ENCODE measurements at regions not wholly inside any gene's neighbourhood (a gene's known extent, or its start where the extent isn't known, plus 50 kb on each side); places are given as distances from the start of the nearest gene placed in this dataset.
A peak's percentile ranks its signal among the peaks of the same experiment; 100 is the strongest.

- DNase-seq (ENCODE audit: low spot score), result no peak
Observed at GRCh38 chr3:177946936-177947335, 589.3 kb upstream of the KCNMB2 start.

GRCh38 chr3:177947901-177948300 lies 588.3 kb upstream of the KCNMB2 start:
- no peak for DNase-seq (ENCODE audit: low spot score)

- DNase-seq (ENCODE audit: low spot score), result no peak
Observed at GRCh38 chr3:177948716-177949425, 587.4 kb upstream of the KCNMB2 start.

GRCh38 chr3:177959188-177959587 lies 577.0 kb upstream of the KCNMB2 start:
- DNase-seq (ENCODE audit: low spot score), result no peak

DNA sequence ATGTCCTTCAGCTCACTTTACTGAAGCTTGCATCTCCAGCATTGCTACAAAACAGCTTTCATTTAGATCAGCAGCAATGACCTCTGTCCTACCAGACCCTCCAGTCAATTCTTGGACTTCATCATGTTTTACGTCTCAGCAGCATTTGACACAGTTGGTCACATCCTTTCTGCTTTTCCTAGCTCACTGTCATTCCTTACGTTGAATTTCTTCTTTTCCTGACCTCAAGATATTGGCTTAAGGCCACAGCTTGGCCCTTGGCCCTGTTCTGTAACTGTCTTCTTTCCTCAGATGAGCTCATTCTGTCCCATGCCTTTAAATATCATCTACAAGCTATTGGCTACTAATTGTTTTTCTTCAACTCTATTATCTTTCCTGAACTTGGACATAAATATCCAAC lies 576.2 kb upstream of the KCNMB2 start:
- DNase-seq (ENCODE audit: low spot score), result no peak

DNA sequence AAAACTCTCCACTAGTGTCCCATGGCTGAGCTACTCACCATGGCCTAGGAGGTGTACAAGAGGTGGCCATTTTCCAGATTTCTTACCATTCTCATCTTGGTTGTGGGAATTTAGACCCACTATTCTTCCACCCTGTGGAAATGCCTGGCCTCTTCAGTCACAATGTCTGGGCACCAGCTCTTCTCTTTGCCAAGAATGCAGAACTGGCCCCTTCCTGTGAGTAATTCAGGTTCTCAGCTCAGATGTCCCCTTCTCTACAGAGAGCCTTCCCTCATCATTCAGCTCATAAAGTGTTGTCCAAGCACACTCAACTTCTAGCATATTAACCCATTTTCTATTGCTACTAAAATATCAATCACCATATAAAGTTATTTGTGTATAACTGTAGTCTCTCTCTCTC lies 575.5 kb upstream of the KCNMB2 start:
- DNase-seq (ENCODE audit: low spot score), result no peak

DNA sequence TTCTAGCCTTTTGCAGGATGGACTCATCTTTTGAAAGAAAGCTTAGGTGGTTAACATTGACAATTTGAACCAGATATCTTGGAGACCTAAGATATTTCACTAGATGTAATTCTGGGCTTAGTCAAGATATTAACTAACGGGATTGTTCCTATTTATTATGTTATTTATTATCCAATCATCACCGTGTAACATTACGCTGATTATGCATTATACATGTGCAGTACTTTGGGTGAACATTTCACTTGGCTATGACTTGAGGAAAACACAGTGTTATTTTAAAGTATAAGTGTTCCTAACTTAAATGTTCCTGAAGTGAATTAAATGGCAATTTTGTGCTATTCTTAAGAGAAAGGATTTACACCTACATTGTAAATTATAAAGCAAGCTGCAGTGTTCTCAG lies 574.5 kb upstream of the KCNMB2 start:
- no peak for DNase-seq (ENCODE audit: low spot score)

DNA sequence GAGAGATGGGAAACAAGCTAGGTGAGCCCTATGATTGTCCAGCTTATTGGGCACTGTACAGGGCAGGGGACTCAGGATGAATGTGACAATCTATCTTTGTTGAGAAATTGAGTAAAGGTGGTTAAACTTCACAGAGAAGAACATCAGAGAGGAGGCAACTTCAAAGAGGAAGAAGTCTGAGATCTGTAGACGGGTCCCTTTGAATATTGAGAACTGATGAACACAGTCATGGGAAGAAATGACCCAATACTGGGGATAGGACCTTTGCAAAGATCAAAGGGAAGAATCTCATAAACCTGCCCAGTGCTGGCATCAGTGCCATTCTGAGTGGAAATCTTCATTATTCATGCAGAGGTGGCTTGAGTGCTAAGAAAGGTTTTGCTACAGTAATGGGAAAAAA lies 569.7 kb upstream of the KCNMB2 start:
- DNase-seq (ENCODE audit: low spot score), result no peak

GRCh38 chr3:177968891-177969290 lies 567.3 kb upstream of the KCNMB2 start:
- DNase-seq (ENCODE audit: low spot score), result no peak

DNA sequence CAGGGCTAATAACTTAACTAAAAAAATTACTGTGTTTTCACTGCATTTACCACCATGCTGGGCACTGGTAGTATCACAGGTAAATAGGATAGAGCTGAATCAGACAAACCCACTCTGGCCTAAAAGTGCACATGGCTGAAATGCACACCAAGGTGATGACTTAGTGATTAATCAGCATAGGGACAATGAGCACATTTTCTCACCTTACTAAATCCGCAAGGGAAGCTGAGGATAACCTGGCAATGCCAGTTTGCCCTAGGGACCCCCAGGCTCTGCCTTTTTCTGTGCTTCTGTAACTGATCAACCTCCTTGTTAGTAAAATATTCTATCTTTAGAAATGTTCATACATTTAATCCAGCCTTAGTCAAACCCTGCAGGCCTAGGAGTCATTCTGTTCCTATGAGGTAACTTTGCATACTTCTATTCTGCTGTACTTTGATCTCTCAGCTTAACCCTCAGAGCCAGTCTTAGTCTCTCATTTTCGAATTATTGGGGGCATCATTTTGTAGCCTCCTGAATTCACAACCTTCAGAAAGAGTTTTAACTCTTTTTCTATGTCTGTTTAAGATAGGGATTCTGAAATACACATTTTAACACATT lies 562.9 kb upstream of the KCNMB2 start:
- no peak for DNase-seq (ENCODE audit: low spot score)

DNA sequence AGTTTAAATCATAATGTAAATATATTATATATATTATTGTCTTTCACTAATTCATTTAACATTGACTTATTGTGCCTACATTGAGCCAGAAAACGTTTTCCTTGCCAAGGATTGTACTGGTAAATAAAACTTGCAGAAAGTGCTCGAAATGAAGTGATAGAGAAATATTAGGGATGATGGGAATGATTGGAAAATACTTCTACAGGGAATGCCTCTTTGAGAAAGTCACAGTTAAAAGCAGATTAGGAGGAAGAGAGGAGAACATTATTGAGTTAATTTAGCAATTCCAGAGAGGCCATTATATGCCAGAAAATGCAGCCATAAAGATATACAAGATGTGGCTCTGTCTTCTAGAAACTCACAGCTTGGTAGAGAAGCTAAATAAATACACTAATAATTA lies 560.0 kb upstream of the KCNMB2 start:
- no peak for DNase-seq (ENCODE audit: low spot score)

GRCh38 chr3:177976866-177977265 lies 559.4 kb upstream of the KCNMB2 start:
- DNase-seq (ENCODE audit: low spot score), result no peak

DNA sequence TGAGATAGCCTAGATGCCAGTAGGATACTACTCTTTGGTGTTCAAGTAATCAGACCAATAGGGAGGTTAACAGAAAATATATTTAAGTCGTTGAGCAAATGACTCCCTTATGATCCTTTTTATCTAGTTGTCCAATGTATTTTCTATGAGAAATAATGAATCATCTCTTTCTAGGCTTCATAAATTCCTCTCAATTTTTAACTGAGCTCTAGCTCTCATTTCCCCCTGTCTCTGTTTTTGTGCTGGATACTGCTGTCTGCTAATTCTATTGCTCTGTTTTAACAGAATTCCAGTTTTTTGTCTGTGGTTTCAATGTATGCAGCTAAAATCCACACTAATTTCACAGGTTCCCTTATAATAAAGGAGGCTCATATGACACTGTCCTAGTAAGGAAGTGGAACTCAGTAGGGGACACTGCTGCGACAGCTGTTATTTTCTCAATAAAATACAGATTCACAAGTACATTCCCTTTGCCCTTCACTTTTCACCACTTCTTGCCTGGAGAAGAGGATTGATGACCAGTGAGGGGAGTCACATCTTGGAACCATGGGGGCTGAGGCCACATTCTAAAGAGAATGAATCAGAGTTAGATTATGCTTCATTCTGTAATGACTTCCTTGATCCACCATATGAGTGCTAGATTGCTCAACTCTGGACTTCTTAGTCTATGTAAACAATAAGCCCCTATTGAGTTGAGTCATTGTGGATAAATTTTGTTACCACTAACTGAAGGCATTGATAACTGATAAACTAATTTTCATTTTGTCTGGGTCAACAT lies 558.7 kb upstream of the KCNMB2 start:
- DNase-seq (ENCODE audit: low spot score), result no peak

DNA sequence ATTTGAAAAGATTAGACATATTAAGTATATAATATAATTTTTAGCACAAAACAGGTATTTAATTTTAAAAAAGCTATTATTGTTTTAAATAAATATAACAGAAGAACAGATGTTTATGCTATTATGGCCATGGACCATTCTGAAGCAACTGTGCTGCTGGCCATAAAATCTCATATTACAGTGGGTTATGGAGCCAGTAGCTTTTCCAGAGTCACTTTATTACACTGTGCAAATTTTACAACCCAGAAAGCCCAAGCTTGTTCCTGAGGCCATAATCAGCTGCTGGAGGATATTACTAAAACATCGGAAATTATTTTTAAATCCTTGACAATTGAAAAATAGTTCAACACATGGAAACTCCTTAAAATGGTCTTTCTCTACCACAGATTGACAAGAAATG lies 557.3 kb upstream of the KCNMB2 start:
- no peak for DNase-seq (ENCODE audit: low spot score)

DNA sequence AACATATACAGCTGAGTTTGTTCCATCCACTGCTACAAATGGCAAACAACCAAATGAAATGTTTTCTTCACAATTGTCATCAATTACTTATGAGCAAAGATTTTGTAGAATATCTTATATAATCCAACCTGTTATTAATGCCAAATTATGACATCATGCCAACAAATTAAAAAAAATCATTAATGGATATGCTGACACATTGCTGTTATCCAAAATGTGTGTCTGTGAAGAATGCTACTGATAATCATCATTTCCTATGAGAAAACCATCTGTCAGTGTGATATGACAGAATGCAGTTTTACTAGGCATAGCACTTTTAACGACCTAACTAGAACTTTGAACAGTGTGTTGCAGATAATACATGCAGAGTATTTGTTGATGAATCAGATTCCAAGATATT lies 556.5 kb upstream of the KCNMB2 start:
- no peak for DNase-seq (ENCODE audit: low spot score)

DNA sequence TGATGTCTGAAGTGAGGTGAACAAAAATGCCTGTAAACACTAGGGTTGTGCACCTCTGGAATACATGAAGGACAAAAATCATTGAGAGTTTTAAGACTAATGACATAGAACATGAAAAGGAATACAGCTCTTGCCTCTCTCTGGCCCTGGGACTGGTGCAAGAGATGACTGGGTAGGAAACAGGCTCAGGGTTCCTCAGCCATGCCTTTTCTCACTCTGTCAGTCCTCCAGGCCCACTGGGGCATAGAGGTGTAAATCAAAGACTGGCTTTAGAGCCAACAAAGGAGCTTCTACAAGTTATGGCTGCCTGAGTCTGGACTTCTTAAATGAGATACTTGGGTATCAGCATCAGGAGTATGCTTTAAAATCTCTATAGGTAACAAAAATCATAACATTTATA lies 554.7 kb upstream of the KCNMB2 start:
- no peak for DNase-seq (ENCODE audit: low spot score)

DNA sequence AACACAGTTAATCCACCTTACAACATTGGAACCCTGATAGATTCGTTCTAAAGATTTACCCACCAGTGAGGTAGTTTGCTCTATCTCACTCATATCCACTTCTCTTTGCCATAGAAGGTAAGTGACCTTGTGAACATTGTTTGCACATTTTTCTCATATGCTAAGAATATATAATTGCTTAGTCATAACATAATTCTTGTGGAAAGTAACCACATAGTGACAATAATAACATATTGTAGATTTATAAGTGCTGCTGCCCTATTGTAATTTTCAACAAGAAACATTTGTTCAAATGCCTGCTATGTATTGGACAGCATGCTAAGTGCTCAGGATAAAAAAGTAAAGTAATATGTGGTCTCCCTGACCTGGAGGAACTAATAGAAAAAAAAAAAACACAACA lies 554.2 kb upstream of the KCNMB2 start:
- DNase-seq (ENCODE audit: low spot score), result no peak

DNA sequence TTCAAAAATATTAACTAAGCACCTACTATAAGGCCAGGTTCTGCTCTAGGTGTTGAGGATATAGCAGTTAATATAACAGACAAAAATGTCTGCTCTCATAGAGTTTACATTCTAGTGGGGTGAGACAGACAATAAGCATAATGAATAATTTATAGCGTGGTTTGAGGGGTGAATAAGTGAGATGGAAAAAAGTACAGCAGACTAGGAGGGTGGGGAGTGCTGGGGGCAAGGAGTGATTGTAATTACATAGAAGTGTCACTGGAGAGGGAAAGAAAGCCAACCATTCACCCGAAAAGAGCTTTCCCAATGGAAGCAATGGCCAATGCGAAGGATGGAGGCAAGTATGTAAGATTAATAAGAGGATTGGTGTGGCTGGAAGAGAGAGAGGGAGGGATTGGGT lies 552.9 kb upstream of the KCNMB2 start:
- DNase-seq (ENCODE audit: low spot score), result no peak

GRCh38 chr3:177992993-177993970 lies 543.0 kb upstream of the KCNMB2 start:
- no peak for DNase-seq (ENCODE audit: low spot score)

DNA sequence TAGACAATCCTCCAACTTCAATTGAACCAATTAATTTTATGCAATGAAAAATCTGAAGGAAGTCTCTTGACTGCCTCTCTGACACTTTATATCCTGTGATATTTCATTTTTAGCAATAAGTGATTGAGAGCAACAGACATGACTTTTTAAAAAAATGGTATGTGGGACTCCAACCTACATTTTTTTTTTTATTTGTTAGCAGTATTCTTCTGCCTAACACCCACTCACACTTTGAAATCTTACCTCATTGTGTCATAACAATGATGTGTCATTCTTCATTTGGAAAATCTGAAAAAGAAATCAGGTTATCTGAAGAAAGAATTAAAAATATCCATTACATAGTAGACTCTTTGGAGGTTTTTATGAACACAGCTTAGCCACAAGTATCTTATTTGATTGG lies 541.3 kb upstream of the KCNMB2 start:
- DNase-seq (ENCODE audit: low spot score), result no peak

GRCh38 chr3:177995381-177996085 lies 540.7 kb upstream of the KCNMB2 start:
- no peak for DNase-seq (ENCODE audit: low spot score)

DNA sequence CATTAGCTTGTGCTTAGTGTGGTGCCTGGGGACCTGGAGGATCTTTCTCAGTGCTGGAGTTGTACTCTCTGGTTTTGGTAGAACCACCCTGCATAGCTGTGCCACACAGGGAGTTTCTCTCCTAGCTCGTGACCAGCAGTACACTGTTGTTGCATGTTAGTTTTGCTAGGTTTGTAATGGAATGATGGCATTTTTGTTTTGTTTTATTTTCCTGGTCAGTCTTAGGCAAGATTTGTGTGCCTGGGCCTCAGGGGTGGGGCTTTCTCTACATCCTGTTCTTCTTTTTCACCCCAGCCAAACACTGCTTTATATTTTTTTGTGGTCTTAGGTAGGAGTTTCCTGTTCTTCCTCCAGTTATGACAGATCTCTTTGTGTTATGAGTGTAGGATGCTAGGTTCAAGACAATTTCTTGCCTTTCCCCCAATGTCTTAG lies 534.5 kb upstream of the KCNMB2 start:
- peak; percentile 24 for DNase-seq (ENCODE audit: low spot score)
